Stimulated activated CD4-positive, alpha-beta T cell treated with anti-CD3 and anti-CD28 coated beads, Interleukin-12 subunit alpha, Interleukin-12 subunit beta, amount 100 ng/mL, for 48 hours (primary cell): ENCODE measurements at regions not wholly inside any gene's neighbourhood (a gene's known extent, or its start where the extent isn't known, plus 50 kb on each side); places are given as distances from the start of the nearest gene placed in this dataset.
"Not testable (repeated sequence)": the region's sequence is repeated elsewhere in the genome, so short reads cannot be mapped to it uniquely, and the experiment has no call there.

Source experiments
- DNase-seq, 3 donors: peaks; one replicate each; pipeline ENCODE4 v3.0.0-alpha.2; 2020; ENCODE audit warnings: low read depth in 2 of 3, low spot score in 1 of 3

DNA sequence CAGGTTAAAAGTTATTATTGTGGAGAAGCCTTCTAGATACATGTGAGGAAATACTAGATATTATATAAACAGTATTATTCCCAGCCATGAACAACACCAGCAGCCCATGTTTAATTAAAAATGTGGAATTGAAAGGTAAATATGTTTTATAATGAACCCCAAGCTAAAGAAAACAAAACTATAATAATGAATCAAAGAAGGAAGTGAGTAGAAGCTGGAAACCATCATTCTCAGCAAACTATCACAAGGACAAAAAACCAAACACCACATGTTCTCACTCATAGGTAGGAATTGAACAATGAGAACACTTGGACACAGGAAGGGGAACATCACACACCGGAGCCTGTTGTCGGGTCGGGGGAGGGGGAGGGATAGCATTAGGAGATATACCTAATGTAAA, 167.6 kb upstream of the CXXC4 start:
- not testable (repeated sequence) for DNase-seq

DNA sequence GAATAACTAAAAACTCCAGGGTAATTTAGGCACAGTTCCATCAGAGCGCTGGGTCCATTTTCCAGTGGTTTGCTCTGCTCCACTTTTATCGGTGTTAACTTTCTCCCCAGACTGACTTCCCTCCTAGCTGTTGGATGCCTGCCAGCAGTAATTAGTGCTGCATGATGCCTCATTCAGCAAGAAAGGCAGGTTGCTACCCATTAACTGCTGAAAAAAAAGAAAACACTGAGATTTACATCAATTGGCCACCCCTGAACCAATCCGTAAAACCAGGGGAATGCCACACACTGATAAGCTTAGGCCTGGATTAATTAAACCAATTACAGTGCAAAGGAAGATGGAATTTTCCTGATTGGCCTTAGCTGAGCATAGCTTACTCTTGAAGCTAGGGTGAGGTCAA, 182.4 kb upstream of the CXXC4 start:
- no peak for DNase-seq

DNA sequence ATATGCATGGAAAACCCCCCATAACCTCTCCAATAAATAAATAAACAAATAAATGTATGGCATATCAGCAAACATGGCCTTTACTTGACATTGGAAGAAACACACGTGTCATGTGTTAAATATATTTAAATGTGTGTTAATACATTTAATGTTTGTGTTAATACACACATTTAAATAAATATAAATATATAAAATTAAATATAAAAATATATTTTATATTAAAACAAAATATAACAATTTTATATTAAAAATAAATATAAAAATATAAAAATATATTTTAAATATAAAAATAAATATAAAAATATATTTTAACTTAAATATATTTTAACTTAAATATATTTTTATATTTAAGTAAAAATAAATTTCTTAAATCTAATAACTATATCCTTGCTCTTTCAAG, 187.6 kb upstream of the CXXC4 start:
- no peak for DNase-seq

DNA sequence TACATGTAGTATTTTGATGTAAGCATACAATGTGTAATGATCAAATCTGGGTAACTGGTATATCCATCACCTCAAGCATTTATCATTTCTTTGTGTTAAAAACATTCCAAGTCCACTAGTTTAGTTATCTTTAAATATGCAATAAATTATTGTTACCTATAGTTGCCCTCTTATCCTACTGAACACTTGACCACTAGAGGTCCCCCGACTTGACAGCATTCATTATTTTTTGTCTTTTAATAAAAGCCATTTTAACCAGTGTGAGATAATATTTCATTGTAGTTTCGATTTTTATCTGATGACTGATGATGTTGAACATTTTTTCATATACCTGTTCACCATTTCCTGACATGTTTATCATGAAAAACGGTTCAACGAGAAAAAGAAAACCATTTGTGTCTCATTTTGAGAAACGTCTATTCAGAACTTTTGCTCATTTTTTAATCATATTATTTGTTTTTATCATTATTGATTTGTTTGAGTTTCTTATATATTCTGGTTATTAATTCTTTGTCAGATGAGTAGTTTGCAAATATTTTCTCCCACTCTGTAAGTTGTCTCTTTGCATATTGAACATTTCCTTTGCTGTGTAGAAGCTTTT, 199.0 kb upstream of the CXXC4 start:
- no peak for DNase-seq

DNA sequence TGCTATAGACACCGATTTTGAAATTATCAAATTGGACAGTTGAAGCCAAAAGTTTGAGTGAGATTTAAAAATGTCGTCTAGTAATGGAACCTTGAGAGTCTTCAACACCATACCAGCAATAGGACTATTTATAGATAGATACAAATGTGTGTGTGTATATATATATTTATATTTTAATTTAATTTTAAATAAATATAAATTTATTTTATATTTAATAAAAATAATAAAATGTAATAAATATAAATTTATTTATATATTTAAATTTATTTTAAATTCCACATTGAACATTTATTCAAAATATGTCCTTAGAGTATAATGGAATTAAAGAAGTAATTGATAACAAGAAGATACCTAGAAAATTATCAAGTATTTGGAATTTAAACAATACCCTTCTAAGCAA, 221.9 kb upstream of the CXXC4 start:
- no peak for DNase-seq

DNA sequence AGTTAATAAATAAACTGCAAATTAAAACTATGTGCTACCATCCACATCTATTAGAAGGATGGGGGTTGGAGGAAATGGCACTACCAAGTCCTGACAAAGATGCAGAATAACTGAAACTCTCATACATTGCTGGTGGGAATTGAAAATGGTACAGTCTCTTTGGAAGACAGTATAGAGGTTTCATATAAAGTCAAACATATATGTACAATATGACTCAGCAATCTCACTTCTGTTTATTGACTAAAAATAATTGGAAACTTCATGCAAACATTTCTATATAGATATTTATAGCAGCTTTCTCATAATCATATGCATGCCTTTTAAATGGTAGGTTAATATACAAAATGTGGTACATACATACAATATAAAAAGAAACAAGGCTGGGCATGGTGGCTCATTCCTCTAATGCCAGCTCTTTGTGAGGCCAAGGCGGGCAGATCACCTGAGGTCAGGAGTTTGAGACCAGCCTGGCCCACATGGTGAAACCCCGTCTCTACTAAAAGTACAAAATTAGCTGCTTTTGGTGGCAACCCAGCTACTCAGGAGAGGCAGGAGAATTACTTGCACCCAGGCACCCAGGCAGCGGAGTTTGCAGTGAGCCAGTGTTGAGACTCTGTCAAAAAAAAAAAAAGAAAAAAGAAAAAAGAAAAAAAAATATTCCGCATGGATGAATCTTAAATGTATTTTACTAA, 225.0 kb upstream of the CXXC4 start:
- DNase-seq = no peak

DNA sequence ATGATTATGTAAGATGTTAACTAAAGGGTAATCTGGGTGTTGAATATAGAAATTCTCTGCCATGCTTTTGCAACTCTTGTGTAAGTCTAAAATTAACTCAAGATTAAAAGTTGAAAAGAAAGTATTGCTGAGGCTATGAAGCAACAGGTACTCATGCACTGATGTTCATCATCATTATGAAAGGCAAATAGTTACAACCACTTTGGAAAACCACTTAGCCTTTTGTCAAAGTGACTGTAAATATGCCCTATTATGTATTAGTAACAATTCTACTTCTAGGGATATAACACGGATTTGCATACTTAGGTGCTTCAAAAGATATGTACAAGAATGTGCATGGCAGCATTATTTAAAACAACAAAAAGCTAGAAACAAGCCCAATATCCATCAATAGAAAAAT, 227.8 kb upstream of the CXXC4 start:
- no peak for DNase-seq

DNA sequence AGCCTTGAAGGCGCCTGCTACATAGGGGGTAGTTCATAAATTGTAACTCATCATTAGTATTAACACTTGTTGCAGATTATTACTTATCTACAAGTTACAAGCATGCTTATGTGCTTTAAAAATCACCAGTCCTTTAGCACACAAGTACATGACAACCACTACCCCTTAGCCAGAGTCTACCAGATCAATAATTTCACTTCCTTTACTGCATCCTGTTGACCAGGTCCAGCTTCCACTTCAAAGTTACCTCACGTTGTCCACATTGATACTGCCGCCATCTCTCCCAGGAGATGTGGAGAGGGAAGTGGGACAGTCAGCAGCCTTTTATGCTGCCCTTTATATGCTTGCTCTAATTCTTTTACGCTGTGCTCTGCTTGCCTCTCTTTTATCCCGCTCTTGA, 231.3 kb upstream of the CXXC4 start:
- DNase-seq = no peak

DNA sequence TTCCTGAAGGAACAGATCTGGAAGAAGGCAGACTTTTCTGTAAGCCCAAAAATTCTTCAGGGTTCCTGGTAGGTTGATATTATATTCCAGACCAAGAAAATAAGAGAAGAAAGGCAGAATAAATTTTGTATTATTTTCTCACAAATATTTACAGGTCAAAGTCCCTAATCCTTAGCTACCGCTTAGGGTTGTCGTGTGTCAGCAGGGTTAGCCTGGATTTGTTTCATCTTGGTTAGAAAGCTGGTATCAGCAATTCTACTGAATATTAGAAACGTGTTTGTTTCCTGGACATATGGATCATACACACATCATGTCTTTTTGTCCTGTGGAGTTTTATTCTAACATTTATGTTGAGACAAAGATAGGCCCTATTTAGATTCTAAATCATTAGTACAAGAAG, 232.9 kb upstream of the CXXC4 start:
- DNase-seq = no peak

DNA sequence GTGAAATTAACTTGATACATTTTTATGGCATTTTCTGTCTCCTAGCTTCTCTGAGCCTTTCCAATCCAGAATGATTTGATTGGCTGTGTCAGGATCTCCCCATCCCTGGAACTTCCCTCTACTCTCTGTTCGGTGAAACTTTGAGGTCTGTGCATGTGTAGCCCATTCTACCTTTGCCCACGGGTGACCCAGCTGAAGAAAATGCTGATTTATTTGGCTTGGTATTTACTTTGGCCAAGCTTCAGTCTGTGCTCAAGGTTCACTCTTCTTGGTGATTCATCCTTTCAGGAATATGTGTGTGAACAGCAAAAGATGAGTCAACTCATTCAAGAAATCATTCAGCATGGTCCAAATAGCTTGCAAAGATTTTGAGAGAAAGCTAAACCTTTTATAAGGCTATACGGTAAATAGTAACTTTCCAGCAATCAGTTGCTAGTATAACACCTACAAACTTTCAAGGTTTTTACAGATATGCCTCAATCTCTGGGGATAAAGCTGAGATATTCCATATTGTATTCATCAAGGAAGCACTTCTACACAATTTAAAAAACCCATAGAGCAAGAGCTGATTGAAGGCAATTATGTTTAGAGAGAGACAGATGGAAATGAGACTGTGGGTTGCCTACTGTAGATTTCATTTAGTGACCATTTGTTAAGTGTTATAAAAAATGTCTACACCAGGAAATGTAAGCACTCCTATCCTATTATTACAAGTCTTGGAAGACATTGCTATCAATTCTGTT, 233.9 kb upstream of the CXXC4 start:
- DNase-seq = no peak

DNA sequence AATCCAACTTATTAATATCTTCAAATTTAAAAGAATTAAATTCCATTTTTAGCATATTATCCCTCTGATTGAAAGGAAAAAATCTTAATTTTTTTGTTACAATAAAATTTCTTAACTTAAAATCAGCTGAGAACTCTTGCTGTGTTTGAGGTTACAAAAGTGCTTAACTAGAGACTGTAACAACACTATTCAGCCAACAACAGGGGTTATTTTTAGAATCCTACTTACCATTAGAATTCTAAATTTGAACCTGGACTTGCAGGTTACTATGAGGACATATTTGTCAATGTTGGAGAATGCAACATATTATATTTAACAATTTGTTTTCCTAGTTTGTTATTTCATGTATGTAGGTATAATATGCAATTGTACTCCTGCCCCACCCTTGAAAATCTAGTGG, 238.1 kb upstream of the CXXC4 start:
- DNase-seq = no peak

DNA sequence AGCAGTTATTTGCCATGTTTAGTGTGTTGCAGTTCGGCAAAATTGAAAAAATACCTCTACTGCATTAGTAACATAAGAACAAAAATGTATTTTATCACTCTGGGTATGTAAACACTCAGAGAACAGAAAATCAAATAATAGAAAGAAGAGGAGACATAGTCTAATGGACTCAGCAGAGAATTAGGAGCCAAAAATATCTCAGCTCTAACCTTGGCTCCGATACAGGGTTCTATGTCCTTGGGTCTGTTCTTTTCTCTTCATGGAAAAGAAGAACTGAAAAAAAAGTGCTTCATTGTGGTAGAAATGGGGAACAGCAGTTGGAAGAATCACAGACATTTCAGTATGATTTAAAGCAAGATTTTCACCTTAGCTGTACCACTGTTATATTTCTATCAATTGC, 240.5 kb upstream of the CXXC4 start:
- DNase-seq = no peak

DNA sequence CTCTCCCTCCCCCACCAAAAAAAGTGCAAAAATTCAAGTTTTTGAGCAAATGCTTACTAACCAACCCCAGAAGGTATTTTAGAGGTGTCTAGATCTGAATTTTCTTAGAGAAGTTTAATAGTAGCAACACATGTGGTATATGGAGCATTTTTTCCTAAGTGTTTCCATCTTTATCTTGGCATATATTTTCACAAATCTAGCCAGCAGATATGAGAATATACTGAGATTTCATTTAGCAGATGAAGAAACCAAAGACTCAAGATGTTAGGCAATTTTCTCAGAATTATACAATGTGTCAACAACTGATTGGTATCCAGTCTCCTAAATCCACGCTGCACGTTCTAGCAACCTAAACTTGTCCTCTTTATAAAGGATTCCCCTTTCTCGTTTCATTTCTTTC, 245.5 kb upstream of the CXXC4 start:
- no peak for DNase-seq

DNA sequence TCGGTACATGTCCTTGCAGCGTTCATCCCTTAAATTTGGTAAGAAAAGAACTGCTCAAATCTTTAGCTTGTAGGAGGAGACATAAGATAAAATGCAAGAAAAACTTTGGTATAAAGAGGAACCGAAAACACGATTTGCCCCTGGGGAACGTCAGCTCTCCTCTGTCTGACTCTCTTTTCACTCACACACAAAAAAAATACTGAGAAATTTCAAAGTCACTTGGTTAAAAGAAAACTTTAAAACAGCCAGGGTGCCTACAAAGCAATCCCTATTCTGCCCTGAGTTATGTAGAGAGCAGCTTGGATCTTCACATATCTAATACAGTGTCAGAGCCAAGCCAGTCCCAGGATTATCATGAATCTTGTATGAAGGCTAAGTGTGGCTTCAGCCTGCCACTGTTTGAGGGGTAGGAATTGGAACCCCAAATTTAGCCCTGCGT, 248.5 kb upstream of the CXXC4 start:
- no peak for DNase-seq

DNA sequence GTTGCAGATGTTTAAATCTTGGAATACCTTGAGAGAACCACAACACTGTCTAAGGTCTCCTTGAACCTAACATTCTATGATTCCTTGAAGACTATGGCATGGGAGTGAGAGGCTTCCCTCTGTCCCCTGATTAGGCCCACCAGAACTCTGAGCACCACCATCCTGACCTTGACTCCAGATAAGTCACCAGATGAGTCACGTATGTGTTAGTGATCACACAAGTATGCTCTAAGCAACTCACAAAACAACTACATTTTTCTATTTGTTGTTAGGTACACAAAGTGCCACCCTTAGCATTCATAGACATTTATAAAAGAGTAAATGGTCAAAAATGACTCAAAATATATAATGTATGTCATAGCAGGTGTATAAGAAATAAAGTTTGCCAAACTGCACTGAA, 252.9 kb upstream of the CXXC4 start:
- no peak for DNase-seq

DNA sequence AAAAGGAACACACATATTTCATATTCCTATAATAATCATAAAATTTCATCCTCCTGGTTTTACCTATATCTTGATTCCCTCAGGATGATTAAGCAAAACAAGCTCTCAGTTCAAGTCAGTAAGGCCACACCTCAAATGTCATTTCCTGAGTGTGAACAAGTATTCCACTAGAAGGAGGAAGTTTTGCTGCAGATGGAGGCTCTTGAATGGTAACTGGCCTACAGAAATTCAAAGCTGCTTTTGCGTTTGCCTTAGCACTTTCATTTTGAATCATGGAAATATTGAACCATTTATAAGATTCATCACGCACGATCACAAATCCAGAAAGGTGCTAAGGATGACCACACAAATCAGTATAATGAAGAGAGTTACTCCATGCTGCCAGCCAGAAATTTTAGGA, 254.4 kb upstream of the CXXC4 start:
- no peak for DNase-seq

DNA sequence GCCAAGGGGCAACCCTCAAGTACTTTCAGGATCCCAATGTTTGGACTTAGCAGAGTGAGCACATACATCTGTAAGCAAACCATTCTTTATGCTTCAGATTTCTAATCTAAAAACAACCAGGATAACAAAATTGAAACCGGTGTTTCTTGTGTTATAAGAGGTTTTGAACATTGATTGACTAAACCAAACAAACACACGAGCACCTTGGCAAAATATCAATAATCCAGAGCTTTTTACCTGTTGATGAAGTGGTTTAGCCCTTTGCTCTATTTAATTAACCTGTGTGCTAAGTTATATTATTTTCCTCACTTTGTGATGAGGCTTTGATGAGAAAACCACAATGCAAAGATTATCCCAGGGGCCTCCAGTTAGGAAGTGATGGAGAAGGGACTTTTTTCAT, 255.3 kb upstream of the CXXC4 start:
- DNase-seq = no peak

DNA sequence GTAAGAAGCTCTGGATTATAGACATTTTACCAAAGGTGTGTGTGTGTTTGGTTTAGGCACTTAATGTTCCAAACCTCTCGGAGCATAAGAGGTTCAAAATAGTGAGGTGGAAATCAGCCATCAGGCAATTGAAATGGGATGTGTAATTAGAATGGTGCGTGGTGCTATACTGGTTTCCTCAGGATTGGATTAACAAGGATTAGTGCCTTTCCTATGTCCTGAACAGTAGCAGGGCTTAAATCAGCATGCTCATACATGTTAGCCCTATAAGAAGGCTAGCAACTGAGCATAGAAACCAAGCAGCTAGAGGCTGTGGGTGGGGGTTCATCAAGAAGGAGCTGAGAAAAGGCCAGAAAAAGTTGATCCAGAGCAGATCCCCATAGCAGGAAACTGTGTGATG, 256.8 kb upstream of the CXXC4 start:
- DNase-seq = no peak

DNA sequence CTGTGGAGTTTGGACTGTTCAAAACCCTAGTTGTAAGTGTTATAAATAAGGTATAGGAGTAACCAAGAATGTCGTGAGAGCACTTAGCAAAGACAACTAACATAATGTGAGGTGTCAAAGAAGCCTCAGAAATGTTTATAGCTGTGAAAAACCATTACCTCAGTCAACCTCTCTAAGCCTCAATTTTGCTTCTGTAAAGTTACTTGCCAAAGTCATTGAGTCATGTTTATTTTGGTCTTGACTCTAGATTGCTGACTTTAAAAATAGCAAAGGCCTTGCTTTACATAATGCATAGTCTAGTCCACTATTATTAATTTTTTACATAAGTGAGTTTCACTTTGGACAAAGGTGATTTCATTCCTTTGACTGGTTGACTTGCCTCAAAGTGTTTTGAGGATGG, 257.6 kb upstream of the CXXC4 start:
- no peak for DNase-seq

DNA sequence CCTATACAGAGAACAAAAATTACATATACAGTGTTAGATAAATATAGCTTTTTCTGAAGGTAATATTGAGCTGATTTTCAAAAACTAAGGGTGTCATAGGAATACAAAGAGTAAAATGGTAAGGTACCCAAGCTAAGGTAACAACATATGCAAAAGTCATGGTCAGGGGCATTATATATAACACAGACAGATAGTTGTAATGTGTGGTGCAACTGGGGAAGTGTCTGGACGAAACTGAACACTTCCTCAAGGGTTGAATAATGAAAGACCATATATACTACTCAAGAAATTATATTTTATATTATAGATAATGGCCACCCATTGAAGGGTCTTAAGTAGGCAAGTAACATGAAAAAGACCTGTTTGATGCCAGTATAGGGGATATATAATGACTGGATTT, 262.1 kb upstream of the CXXC4 start:
- no peak for DNase-seq

DNA sequence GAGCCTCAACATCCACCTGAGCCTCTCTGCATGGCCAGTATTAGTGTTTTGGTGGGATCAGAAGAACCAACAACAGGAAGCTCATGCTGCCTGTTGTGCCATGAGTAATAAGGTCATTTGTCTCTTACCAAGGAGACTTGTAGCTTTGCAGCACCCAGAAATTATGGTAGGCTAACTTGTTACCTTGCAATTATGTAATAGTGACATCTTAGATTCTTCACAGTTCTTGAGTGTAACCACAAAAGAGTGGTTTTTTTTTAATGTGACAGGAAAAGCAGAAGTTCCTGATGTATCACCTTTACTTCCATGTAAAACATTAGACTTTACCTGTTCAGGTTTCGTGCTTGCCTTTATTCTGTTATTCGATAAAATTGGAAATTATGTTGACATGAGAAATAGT, 263.9 kb upstream of the CXXC4 start:
- DNase-seq = no peak

DNA sequence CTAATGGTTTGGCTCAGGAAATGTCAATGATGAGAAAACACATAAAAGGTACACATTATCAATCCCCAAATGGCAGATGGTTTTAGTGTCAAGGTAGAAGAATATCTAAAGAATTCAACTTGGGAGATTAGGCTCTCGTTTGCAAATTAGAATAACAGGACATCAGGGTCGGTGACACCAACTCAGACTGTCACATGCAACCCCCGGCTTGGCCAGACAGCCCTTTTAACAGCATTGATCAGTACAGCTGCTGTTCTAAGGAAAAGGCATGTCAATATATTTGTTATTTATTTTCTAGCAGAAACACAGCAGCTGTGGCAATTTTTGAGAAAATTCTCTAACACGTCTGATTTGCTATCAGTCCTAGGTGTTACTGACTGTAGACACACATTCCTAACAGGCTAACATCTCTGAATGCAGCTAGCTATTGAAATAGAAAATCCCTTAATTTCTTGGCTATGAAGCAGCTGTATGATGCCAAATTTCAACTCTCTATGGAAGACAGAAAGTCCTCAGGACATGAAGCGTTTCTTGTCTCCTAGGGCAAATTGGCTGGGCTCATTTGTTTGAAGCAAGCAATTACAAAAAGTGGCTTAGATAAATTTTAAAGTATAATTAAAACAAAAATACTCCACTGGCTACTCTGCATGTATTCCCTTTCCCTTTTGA, 269.0 kb upstream of the CXXC4 start:
- DNase-seq = no peak
